Tibial nerve (tissue), 4 donors: ENCODE measurements at regions not wholly inside any gene's neighbourhood (a gene's known extent, or its start where the extent isn't known, plus 50 kb on each side); places are given as distances from the start of the nearest gene placed in this dataset.

Source experiments
- DNase-seq, 2 donors: peaks; one replicate each; pipeline ENCODE4 v3.0.0-alpha.2; 2019; ENCODE audit warnings: low spot score in 2 of 2
- H3K27ac ChIP-seq, 4 donors: fragments of 200-600 bp; sonication (generic) in 3 of 4; one replicate each; pipeline ENCODE4 v1.5.1; 2017 to 2019; ENCODE audit warnings: mild to moderate bottlenecking in 1 of 4
- H3K27me3 ChIP-seq, 2 donors: fragments of 200-600 bp; sonication (generic) in 1 of 2; one replicate each; pipeline versions ENCODE4 v1.5.1 to v1.6.0; 2017 to 2019
- H3K36me3 ChIP-seq, 3 donors: fragments of 200-600 bp; sonication (generic); one replicate each; pipeline ENCODE4 v1.5.1; 2018 to 2019
- H3K4me1 ChIP-seq, 4 donors: fragments of 200-600 bp; sonication (generic) in 3 of 4; one replicate each; pipeline ENCODE4 v1.5.1; 2017 to 2019
- H3K4me3 ChIP-seq, 4 donors: fragments of 200-600 bp; sonication (generic) in 3 of 4; one replicate each; pipeline ENCODE4 v1.5.1; 2017 to 2019; ENCODE audit warnings: mild to moderate bottlenecking in 1 of 4, moderate library complexity in 1 of 4
- H3K9me3 ChIP-seq, 4 donors: fragments of 200-600 bp; sonication (generic) in 3 of 4; one replicate each; pipeline ENCODE4 v1.5.1; 2017 to 2019
- CTCF ChIP-seq, 5 experiments: fragments of 200-600 bp in 3 of 5; fragments of 450-650 bp in 2 of 5; sonication (generic) in 3 of 5; IDR thresholded peaks; one replicate each; pipeline ENCODE4 v1.5.1; 2016 to 2019; ENCODE audit warnings: antibody characterized with exemption in 5 of 5, mild to moderate bottlenecking in 3 of 5, moderate library complexity in 2 of 5
- EP300 ChIP-seq, 2 donors: sonication (generic); formaldehyde crosslinking; IDR thresholded peaks; one replicate each; pipeline ENCODE4 v1.6.1; 2017; ENCODE audit warnings: antibody characterized with exemption in 2 of 2, mild to moderate bottlenecking in 1 of 2
- POLR2A ChIP-seq, 2 donors: fragments of 450-650 bp; IDR thresholded peaks; one replicate each; pipeline ENCODE4 v1.6.1; 2017; ENCODE audit warnings: antibody characterized with exemption in 2 of 2, mild to moderate bottlenecking in 2 of 2, moderate library complexity in 2 of 2
- WGBS, 2 donors: methylation state at CpG; one replicate each; pipeline ENCODE4 v1.1.5; 2018; 5-methylcytosine and 5-hydroxymethylcytosine counted together

GRCh38 chr3:30198162-30198561 lies 408.2 kb upstream of the TGFBR2 start:
- TF ChIP-seq CTCF (IDR thresholded peaks at IDR 0.05) (no peak), POLR2A (IDR thresholded peaks at IDR 0.05) (no peak), EP300 (IDR thresholded peaks at IDR 0.05) (no peak)
- DNase-seq, result no peak

GRCh38 chr3:30199096-30199759 lies 407.2 kb upstream of the TGFBR2 start:
- Histone ChIP-seq H3K27me3 (no peaks in the 10 kb centered on the region), H3K27ac (peak overlapping the region in 3 of 4 donors; percentile 5 to 75 (median 12)), H3K4me3 (no peak overlapping the region), H3K4me1 (peaks cover 0 to 24% (median 2%) of the 10 kb centered on the region in 4 donors), H3K36me3 (no peaks in the 10 kb centered on the region), H3K9me3 (peaks cover 0 to 4% (median 0%) of the 10 kb centered on the region in 4 donors)
- WGBS, 2 donors, result 16 to 21% methylated on average over 6 of the region's 6 CpGs
- DNase-seq, result peak; percentile 66 to 90
- TF ChIP-seq CTCF (IDR thresholded peaks at IDR 0.05), result peak; percentile 82 to 88 (median 85)
- TF ChIP-seq POLR2A (IDR thresholded peaks at IDR 0.05), result no peak
- no peak for TF ChIP-seq EP300 (IDR thresholded peaks at IDR 0.05)

More at GRCh38 chr3:30198162-30198561, 408.2 kb upstream of the TGFBR2 start:
- peak overlapping the region in 1 of 4 donors; percentile 46 for H3K27ac ChIP-seq
- H3K4me3 ChIP-seq, result no peak overlapping the region
- H3K27me3 ChIP-seq, result no peaks in the 10 kb centered on the region
- H3K4me1 ChIP-seq, result peaks cover 0 to 24% (median 2%) of the 10 kb centered on the region in 4 donors
- H3K9me3 ChIP-seq, result peaks cover 0 to 4% (median 0%) of the 10 kb centered on the region in 4 donors
- H3K36me3 ChIP-seq, result no peaks in the 10 kb centered on the region

- TF ChIP-seq CTCF (IDR thresholded peaks at IDR 0.05) (no peak), EP300 (IDR thresholded peaks at IDR 0.05) (peak in 1 of 2 donors; percentile 39)
- Histone ChIP-seq H3K4me1 (peaks cover 0 to 24% (median 2%) of the 10 kb centered on the region in 4 donors), H3K27ac (peak overlapping the region in 3 of 4 donors; percentile 5 to 75 (median 12)), H3K27me3 (no peaks in the 10 kb centered on the region), H3K4me3 (no peak overlapping the region), H3K36me3 (no peaks in the 10 kb centered on the region), H3K9me3 (peaks cover 0 to 4% (median 0%) of the 10 kb centered on the region in 4 donors)
- no peak for DNase-seq
- 49 to 51% methylated on average over 3 of the region's 3 CpGs for WGBS, 2 donors
Measured at GRCh38 chr3:30199855-30200254, 406.5 kb upstream of the TGFBR2 start.

- DNase-seq, result no peak
Measured at GRCh38 chr3:30201715-30202114, 404.7 kb upstream of the TGFBR2 start.

More at GRCh38 chr3:30201715-30202114, 404.7 kb upstream of the TGFBR2 start:
- Histone ChIP-seq H3K27ac (no peak overlapping the region), H3K36me3 (no peaks in the 10 kb centered on the region), H3K27me3 (no peaks in the 10 kb centered on the region), H3K4me1 (peaks cover 0 to 24% (median 2%) of the 10 kb centered on the region in 4 donors), H3K9me3 (peaks cover 0 to 4% (median 0%) of the 10 kb centered on the region in 4 donors), H3K4me3 (no peak overlapping the region)
- TF ChIP-seq EP300 (IDR thresholded peaks at IDR 0.05) (no peak), CTCF (IDR thresholded peaks at IDR 0.05) (no peak), POLR2A (IDR thresholded peaks at IDR 0.05) (no peak)
